Sigmoid colon (tissue), 4 donors: ENCODE measurements at regions not wholly inside any gene's neighbourhood (a gene's known extent, or its start where the extent isn't known, plus 50 kb on each side); places are given as distances from the start of the nearest gene placed in this dataset.

Source experiments
- EP300 ChIP-seq, 4 donors: sonication (generic); formaldehyde crosslinking; IDR thresholded peaks; one replicate each; pipeline ENCODE4 v1.6.1; 2017; ENCODE audit warnings: antibody characterized with exemption in 4 of 4
- POLR2AphosphoS5 ChIP-seq, 4 donors: sonication (generic); formaldehyde crosslinking; IDR thresholded peaks; one replicate each; pipeline ENCODE4 v1.6.1; 2017; ENCODE audit warnings: antibody characterized with exemption in 4 of 4
- TF ChIP-seq, protein P1 (sequence below), 4 experiments: fragments of 450-650 bp in 3 of 4; fragments of 200-600 bp in 1 of 4; IDR thresholded peaks; one replicate each; pipeline ENCODE4 v1.5.1; 2016 to 2019; ENCODE audit warnings: antibody characterized with exemption in 4 of 4, mild to moderate bottlenecking in 3 of 4, moderate library complexity in 2 of 4

DNA sequence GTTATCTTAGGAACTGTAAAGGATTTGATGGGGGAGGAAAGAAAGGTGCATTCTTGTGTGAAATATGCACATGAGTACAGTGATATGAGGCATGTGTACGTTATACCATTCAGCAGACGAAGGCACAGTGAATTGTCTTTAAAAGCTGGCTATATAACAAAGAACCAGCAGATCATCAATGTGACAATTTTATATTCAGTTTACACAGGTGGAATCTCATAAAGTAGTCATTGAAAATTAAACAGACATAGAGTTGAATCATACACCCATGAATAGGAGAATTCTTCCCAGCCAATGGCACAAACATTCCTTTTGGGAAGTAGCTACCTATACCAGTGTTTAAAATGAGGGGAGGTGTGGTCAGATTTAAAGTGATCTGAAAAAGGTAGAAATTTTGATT lies 470.3 kb downstream of the DSC3 start:
- TF ChIP-seq POLR2AphosphoS5 (IDR thresholded peaks at IDR 0.05) (no peak), EP300 (IDR thresholded peaks at IDR 0.05) (no peak)
- TF ChIP-seq, protein P1, sequence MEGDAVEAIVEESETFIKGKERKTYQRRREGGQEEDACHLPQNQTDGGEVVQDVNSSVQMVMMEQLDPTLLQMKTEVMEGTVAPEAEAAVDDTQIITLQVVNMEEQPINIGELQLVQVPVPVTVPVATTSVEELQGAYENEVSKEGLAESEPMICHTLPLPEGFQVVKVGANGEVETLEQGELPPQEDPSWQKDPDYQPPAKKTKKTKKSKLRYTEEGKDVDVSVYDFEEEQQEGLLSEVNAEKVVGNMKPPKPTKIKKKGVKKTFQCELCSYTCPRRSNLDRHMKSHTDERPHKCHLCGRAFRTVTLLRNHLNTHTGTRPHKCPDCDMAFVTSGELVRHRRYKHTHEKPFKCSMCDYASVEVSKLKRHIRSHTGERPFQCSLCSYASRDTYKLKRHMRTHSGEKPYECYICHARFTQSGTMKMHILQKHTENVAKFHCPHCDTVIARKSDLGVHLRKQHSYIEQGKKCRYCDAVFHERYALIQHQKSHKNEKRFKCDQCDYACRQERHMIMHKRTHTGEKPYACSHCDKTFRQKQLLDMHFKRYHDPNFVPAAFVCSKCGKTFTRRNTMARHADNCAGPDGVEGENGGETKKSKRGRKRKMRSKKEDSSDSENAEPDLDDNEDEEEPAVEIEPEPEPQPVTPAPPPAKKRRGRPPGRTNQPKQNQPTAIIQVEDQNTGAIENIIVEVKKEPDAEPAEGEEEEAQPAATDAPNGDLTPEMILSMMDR (IDR thresholded peaks at IDR 0.05): no peak
